ENCODE measurements at regions not wholly inside any gene's neighbourhood (a gene's known extent, or its start where the extent isn't known, plus 50 kb on each side); places are given as distances from the start of the nearest gene placed in this dataset.

DNA sequence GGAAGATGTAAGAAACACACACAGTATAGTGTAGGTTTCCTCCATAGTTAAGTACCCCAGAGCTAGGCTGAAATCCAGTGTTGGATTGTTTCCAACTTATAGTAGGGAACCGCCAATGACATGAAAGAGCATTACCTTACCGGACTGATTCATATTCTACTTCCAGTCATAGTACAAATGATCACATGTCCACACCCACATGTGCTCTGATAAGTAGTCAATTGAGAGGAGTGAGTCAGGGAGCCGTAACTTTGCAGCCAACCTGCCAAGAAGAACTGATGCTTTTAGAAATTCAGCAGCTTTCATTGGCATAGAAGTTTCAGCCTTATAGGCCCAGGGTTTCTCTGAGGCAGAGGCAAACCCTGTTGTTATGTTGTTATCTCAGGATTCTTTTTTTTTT lies 240.6 kb downstream of the ETS1 start:
- TF ChIP-seq, protein P1, sequence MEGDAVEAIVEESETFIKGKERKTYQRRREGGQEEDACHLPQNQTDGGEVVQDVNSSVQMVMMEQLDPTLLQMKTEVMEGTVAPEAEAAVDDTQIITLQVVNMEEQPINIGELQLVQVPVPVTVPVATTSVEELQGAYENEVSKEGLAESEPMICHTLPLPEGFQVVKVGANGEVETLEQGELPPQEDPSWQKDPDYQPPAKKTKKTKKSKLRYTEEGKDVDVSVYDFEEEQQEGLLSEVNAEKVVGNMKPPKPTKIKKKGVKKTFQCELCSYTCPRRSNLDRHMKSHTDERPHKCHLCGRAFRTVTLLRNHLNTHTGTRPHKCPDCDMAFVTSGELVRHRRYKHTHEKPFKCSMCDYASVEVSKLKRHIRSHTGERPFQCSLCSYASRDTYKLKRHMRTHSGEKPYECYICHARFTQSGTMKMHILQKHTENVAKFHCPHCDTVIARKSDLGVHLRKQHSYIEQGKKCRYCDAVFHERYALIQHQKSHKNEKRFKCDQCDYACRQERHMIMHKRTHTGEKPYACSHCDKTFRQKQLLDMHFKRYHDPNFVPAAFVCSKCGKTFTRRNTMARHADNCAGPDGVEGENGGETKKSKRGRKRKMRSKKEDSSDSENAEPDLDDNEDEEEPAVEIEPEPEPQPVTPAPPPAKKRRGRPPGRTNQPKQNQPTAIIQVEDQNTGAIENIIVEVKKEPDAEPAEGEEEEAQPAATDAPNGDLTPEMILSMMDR (conservative IDR thresholded peaks at IDR 0.05; ENCODE audit: low read depth, low read length): no peak
- TF ChIP-seq, protein P2, sequence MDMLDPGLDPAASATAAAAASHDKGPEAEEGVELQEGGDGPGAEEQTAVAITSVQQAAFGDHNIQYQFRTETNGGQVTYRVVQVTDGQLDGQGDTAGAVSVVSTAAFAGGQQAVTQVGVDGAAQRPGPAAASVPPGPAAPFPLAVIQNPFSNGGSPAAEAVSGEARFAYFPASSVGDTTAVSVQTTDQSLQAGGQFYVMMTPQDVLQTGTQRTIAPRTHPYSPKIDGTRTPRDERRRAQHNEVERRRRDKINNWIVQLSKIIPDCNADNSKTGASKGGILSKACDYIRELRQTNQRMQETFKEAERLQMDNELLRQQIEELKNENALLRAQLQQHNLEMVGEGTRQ (IDR thresholded peaks at IDR 0.05; ENCODE audit: low read depth, low read length): peak; percentile 79
- TF ChIP-seq MAZ (IDR thresholded peaks at IDR 0.05; ENCODE audit: borderline replicate concordance, low read depth, low read length): no peak
- TF ChIP-seq RFX5 (IDR thresholded peaks at IDR 0.05; ENCODE audit: low read depth, low read length): no peak
